G401.6 (cell line): ENCODE measurements at regions not wholly inside any gene's neighbourhood (a gene's known extent, or its start where the extent isn't known, plus 50 kb on each side); places are given as distances from the start of the nearest gene placed in this dataset.

Source experiments
- FAIRE-seq: peaks from 2 replicates; lab custom pipeline; 2012; peaks lifted over from hg19 to GRCh38; lab: Jason Lieb, UNC

- FAIRE-seq: no peak
These were observed 545.1 kb downstream of the BRD1 start for GRCh38 chr22:49282596-49282995.

GRCh38 chr22:49281467-49282340 lies 546.0 kb downstream of the BRD1 start:
- FAIRE-seq: no peak

GRCh38 chr22:49278340-49278739 lies 549.3 kb downstream of the BRD1 start:
- FAIRE-seq: no peak

- no peak for FAIRE-seq
These were observed 551.1 kb downstream of the BRD1 start for GRCh38 chr22:49276567-49276966.

DNA sequence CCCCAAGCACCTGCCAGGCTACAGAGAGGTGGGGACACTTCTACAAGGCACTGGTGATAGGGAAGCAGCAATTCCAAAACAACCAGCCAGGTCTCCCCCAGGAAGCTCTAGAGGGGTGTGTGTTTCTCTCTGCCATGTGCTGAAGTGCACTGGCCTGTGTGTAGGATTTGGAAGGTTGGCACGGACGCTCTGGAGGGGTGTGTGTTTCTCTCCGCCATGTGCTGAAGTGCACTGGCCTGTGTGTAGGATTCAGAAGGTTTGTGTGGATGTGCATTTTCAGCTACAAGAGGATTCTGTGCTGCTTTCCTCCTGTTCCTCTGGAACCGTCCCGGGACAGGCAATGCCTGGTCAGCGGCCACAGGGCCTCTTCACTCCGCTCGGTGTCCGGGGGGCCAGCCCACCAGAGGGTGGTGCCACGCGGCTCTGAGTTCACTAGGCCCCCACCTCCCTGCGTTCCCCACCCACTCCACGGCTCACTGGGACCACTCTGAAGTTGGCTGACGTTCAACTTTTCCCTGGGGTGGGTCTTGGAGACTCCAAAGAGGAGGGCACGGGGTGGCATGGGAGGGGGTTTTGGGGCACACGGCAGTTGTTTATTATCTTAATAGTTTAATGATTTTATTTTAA lies 552.8 kb downstream of the BRD1 start:
- no peak for FAIRE-seq

DNA sequence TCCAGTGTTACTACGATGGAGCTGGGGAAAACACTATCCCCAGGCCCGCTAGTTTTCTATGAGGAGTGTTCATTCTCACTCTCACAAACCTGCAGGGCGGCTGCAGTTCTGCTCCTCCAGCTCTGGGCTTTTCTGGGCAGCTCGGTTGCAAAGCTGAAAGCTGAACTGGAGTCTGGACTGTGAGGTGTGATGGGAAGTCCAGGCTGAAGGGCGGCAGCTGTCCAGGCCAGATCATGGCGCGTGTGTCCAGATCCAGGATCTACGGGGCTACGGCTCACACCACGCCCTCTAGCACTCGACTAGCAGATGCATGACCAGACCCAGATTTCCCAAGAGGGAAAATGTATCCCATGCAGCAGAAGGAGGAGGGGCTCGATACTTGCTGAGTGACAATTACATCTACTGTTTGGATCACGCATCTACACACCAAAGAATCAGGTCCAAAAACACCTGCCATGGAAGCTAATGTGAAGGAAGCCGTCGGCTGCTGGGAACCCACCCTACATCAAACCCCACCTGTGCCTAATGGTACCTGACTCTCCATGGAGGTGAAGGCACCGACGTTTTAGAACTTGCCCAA lies 555.0 kb downstream of the BRD1 start:
- FAIRE-seq: no peak

- no peak for FAIRE-seq
These were observed 555.8 kb downstream of the BRD1 start for GRCh38 chr22:49271831-49272230.

GRCh38 chr22:49271369-49271727 lies 556.3 kb downstream of the BRD1 start:
- no peak for FAIRE-seq

DNA sequence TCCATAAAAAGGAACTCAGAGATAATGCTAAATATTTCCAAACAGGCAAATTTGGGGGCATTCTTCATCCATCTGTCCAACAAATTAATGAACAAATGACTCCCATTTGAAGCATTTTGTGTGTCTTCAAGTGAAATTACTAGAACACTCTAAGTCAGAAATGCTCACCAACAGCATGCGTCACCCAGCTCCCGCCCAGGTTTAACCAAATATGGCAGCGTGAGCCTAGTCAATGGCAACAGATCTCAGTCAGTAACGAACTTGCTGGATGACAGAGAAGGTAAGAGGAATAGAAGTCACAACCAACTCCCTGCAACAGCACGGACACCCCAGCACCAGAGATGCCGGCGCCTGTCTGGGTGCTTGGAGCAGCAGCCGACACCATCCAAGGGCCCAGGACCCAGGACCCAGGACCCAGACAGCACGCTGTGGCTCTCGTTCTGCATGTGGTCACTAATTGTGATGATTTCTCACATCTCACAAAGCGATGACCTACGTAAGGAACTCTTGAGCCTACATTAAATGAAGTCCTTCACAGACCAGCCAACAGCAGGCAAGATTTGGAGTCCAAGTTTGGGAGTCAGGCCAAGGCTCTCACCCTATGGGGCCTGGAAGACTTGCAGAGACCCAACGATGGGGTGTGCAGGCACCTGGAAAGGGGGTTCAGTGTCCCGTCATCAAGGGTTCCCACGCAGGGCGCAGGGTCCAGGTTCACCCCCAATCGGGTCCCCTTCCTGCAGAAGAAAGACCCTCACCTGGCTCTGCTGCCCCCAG lies 556.9 kb downstream of the BRD1 start:
- FAIRE-seq: no peak

DNA sequence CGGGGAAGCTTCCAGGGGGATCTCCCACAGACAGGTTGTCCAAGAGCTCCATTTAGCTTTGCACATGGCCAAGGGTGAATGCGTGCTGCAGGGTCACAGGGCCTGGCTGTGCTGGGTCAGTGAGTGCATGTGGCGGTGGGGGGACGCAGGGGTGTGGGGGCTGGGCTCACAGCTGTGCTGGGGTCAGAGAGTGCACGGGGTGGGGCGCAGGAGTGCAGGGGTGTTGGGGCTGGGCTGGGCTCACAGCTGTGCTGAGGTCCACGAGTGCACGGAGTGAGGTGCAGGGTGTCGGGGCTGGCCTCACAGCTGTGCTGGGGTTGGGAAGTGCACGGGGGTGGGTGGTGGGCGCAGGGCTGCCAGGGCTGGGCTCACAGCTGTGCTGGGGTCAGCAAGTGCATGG lies 557.7 kb downstream of the BRD1 start:
- FAIRE-seq: no peak

DNA sequence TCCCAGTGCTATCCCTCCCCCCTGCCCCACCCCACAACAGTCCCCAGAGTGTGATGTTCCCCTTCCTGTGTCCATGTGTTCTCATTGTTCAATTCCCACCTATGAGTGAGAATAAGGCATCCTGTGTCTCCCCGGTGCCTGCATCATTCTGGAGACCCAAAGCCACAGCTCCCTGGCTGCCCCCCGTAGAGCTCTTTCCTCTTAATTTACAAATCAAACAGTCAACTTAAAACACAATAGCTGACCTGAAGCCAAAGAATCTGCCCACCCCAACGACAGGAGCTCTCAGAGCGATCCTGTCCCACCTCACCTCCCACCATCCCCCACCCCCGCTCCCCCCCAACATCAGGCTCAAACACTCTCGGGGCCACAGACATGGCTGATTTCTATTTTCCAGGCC lies 558.3 kb downstream of the BRD1 start:
- no peak for FAIRE-seq

- no peak for FAIRE-seq
These were observed 558.7 kb downstream of the BRD1 start for GRCh38 chr22:49268924-49269323.

GRCh38 chr22:49267996-49268395 lies 559.7 kb downstream of the BRD1 start:
- FAIRE-seq: no peak

- FAIRE-seq: no peak
These were observed 560.8 kb downstream of the BRD1 start for GRCh38 chr22:49266561-49267519.

DNA sequence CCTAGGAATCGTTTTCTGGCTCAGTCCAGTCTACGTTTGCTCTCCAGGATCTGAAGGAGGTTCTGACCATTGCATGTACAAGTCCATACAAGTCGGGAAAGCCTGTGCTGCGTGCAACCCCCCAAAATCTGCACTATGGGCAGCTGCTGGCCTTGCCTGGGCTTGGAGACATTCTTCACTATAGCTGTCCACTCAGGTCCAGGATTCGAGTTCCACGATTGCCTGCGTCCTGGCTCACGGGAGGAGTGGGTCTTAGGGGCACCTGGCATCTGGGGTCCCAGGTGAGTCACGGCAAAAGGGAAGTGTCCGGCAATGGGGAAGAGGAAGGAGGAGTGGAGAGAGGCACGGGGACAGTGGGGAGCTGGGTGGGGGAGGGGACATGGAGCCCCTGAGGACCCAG lies 563.0 kb downstream of the BRD1 start:
- FAIRE-seq: no peak

GRCh38 chr22:49263101-49263500 lies 564.6 kb downstream of the BRD1 start:
- no peak for FAIRE-seq

DNA sequence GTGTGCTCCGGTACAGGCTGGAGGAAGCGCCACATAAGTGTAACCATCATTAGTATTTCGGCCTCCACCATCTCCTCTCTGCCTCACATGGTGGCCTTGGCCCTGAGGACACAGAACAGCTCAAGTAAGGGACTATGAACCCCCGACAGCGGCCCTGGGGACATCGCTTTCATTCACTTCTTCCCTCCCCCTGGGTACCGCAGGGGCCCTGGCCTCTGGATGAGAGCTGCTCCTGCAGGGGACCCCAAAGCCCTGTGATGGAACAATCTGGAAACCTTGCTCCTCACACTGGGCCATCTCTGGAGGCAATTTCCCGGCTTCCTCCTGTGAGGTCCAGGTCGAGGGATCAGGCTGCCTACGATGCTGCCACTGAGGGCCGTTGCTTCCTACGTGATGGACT lies 565.5 kb downstream of the BRD1 start:
- no peak for FAIRE-seq

DNA sequence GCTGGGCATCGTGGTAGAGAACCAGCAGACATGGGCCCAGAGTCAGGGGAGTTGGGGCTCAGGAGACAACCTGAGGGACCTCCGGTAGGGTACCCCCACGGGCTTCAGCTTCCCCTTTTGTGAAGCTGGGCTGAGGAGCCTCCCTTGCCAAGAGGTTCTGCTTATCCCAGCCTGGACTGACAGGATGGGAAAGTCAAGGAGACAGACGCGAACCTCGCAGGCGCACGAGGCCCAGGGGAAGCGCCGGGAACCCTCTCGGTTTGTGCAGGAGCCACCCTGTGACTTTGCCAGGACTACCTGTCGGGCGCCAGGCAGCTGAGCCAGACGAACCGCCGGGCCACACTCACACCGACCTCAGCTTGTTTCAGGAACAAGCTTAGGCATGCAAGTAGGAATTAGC lies 566.1 kb downstream of the BRD1 start:
- no peak for FAIRE-seq

GRCh38 chr22:49260681-49261580 lies 566.7 kb downstream of the BRD1 start:
- no peak for FAIRE-seq

GRCh38 chr22:49259839-49260615 lies 567.6 kb downstream of the BRD1 start:
- FAIRE-seq: no peak
